H9 (cell line): ENCODE measurements at regions not wholly inside any gene's neighbourhood (a gene's known extent, or its start where the extent isn't known, plus 50 kb on each side); places are given as distances from the start of the nearest gene placed in this dataset.

Experiments
- DNase-seq: peaks from one replicate; pipeline ENCODE4 v3.0.0-alpha.2; 2017
- H2AFZ ChIP-seq: one replicate; pipeline ENCODE4 v1.6.1; 2013; ENCODE audit warnings: mild to moderate bottlenecking, low read length, control low read depth, moderate library complexity
- H2AK5ac ChIP-seq: 2 replicates; pipeline ENCODE4 v1.6.1; 2013; ENCODE audit warnings: low read length, control low read depth, mixed read lengths; ENCODE audit not compliant: insufficient read length
- H2BK120ac ChIP-seq: one replicate; pipeline ENCODE4 v1.6.1; 2013; ENCODE audit warnings: low read depth, mild to moderate bottlenecking, low read length, control low read depth, inconsistent platforms; ENCODE audit not compliant: poor library complexity, severe bottlenecking
- H2BK12ac ChIP-seq: 2 replicates; pipeline ENCODE4 v1.6.1; 2013; ENCODE audit warnings: low read length, control low read depth, mixed read lengths, low read depth; ENCODE audit not compliant: insufficient read length
- H2BK15ac ChIP-seq: 2 replicates; pipeline ENCODE4 v1.6.1; 2013; ENCODE audit warnings: low read depth, low read length, control low read depth
- H2BK20ac ChIP-seq: one replicate; pipeline ENCODE4 v1.6.1; 2013; ENCODE audit warnings: low read depth, mild to moderate bottlenecking, low read length, control low read depth, inconsistent platforms; ENCODE audit not compliant: poor library complexity, severe bottlenecking
- H2BK5ac ChIP-seq: 2 replicates; pipeline ENCODE4 v1.6.1; 2013; ENCODE audit warnings: low read length, control low read depth, mixed read lengths; ENCODE audit not compliant: insufficient read length
- H3K14ac ChIP-seq: 2 replicates; pipeline ENCODE4 v1.6.1; 2013; ENCODE audit warnings: low read length, control low read depth; ENCODE audit not compliant: insufficient read depth
- H3K18ac ChIP-seq: 2 replicates; pipeline ENCODE4 v1.6.1; 2013; ENCODE audit warnings: low read depth, mild to moderate bottlenecking, mixed read lengths, low read length, control low read depth; ENCODE audit not compliant: insufficient read length
- H3K23ac ChIP-seq: 2 replicates; pipeline ENCODE4 v1.6.1; 2013; ENCODE audit warnings: low read length, control low read depth, mixed read lengths, low read depth; ENCODE audit not compliant: insufficient read length
- H3K23me2 ChIP-seq: 2 replicates; pipeline ENCODE4 v1.6.1; 2013; ENCODE audit warnings: low read depth, mild to moderate bottlenecking, mixed read lengths, low read length, control low read depth; ENCODE audit not compliant: insufficient read length, poor library complexity, severe bottlenecking
- H3K27ac ChIP-seq: 2 replicates; pipeline ENCODE4 v1.5.1; 2013; ENCODE audit warnings: low read length, control low read depth, mixed read lengths, low read depth; ENCODE audit not compliant: insufficient read length
- H3K27me3 ChIP-seq: 2 replicates; pipeline ENCODE4 v1.6.1; 2013; ENCODE audit warnings: low read length, control low read depth, inconsistent platforms; ENCODE audit not compliant: insufficient read depth
- H3K4ac ChIP-seq: 2 replicates; pipeline ENCODE4 v1.6.1; 2013; ENCODE audit warnings: low read depth, mild to moderate bottlenecking, control low read depth, inconsistent platforms, low read length, moderate library complexity
- H3K4me1 ChIP-seq: 2 replicates; pipeline ENCODE4 v1.6.1; 2013; ENCODE audit warnings: low read length, control low read depth, inconsistent platforms; ENCODE audit not compliant: insufficient read depth
- H3K4me2 ChIP-seq: 2 replicates; pipeline ENCODE4 v1.6.1; 2013; ENCODE audit warnings: low read length, control low read depth, mixed read lengths; ENCODE audit not compliant: insufficient read length, insufficient read depth
- H3K56ac ChIP-seq: 2 replicates; pipeline ENCODE4 v1.6.1; 2013; ENCODE audit warnings: low read depth, mild to moderate bottlenecking, mixed read lengths, low read length, control low read depth; ENCODE audit not compliant: insufficient read length
- H3K79me1 ChIP-seq: 2 replicates; pipeline ENCODE4 v1.6.1; 2013; ENCODE audit warnings: low read depth, mild to moderate bottlenecking, moderate library complexity, low read length, control low read depth, inconsistent platforms; ENCODE audit not compliant: insufficient read depth, poor library complexity, severe bottlenecking
- H3K79me2 ChIP-seq: 2 replicates; pipeline ENCODE4 v1.6.1; 2013; ENCODE audit warnings: low read length, control low read depth, inconsistent platforms; ENCODE audit not compliant: insufficient read depth
- H3K9ac ChIP-seq: 2 replicates; pipeline ENCODE4 v1.6.1; 2013; ENCODE audit warnings: low read length, control low read depth, mixed read lengths; ENCODE audit not compliant: insufficient read length; ENCODE audit errors: extremely low read depth
- H3K9me3 ChIP-seq: one replicate; pipeline ENCODE4 v1.6.1; 2013; ENCODE audit warnings: low read depth, low read length, inconsistent platforms; ENCODE audit not compliant: control insufficient read depth
- H3T11ph ChIP-seq: one replicate; pipeline ENCODE4 v1.6.1; 2013; ENCODE audit warnings: mild to moderate bottlenecking, low read length, control low read depth, inconsistent platforms
- H4K20me1 ChIP-seq: one replicate; pipeline ENCODE4 v1.6.1; 2013; ENCODE audit not compliant: control insufficient read depth, insufficient read length, insufficient read depth
- H4K5ac ChIP-seq: 2 replicates; pipeline ENCODE4 v1.6.1; 2013; ENCODE audit warnings: low read depth, mild to moderate bottlenecking, mixed read lengths, low read length, control low read depth; ENCODE audit not compliant: insufficient read length
- H4K8ac ChIP-seq: replicated peaks from 2 replicates; pipeline ENCODE4 v1.6.1; 2013; ENCODE audit warnings: low read length, control low read depth, mixed read lengths, low read depth; ENCODE audit not compliant: insufficient read length
- H4K91ac ChIP-seq: 2 replicates; pipeline ENCODE4 v1.6.1; 2013; ENCODE audit warnings: low read depth, mild to moderate bottlenecking, moderate library complexity, mixed read lengths, low read length, control low read depth; ENCODE audit not compliant: insufficient read length
- H3K27ac Mint-ChIP-seq, 3 experiments: 2 replicates in 2 of 3; 3 replicates in 1 of 3; pipeline ENCODE4 v1.8.0; 2020 to 2021; ENCODE audit warnings: mixed read lengths in 3 of 3, mild to moderate bottlenecking in 1 of 3, moderate library complexity in 1 of 3
- H3K27me3 Mint-ChIP-seq: 2 replicates; pipeline ENCODE4 v1.8.0; 2021; ENCODE audit warnings: low read depth, mild to moderate bottlenecking, moderate library complexity, mixed read lengths
- H3K36me3 Mint-ChIP-seq, 3 experiments: 2 replicates in 2 of 3; 3 replicates in 1 of 3; pipeline ENCODE4 v1.8.0; 2020 to 2021; ENCODE audit warnings: low read depth in 3 of 3, mixed read lengths in 3 of 3; ENCODE audit not compliant: insufficient read depth in 1 of 3
- H3K4me1 Mint-ChIP-seq, 2 experiments: 2 replicates each; pipeline ENCODE4 v1.8.0; 2020; ENCODE audit warnings: mixed read lengths in 2 of 2
- H3K4me3 Mint-ChIP-seq, 2 experiments: 2 replicates in 1 of 2; 3 replicates in 1 of 2; pipeline ENCODE4 v1.8.0; 2020 to 2021; ENCODE audit warnings: mild to moderate bottlenecking in 2 of 2, mixed read lengths in 2 of 2, moderate library complexity in 1 of 2
- H3K9me3 Mint-ChIP-seq, 2 experiments: 2 replicates in 1 of 2; 3 replicates in 1 of 2; pipeline ENCODE4 v1.8.0; 2020; ENCODE audit warnings: mild to moderate bottlenecking in 2 of 2, mixed read lengths in 2 of 2, moderate library complexity in 1 of 2
- WGBS: extraction: QIAGEN DNeasy Blood & Tissue Kit; methylation state at CpG from one replicate; pipeline ENCODE4 v1.1.7; 2013; ENCODE audit warnings: missing lambda C conversion rate, low lambda C conversion rate, mixed read lengths; ENCODE audit not compliant: insufficient read length; ENCODE audit errors: extremely low coverage; 5-methylcytosine and 5-hydroxymethylcytosine counted together
- TF ChIP-seq, protein P1 (sequence below): fragments of 200-600 bp; sonication (generic); conservative IDR thresholded peaks from 3 replicates; pipeline ENCODE4 v1.8.0; 2021; ENCODE audit warnings: antibody characterized with exemption, mild to moderate bottlenecking

- Mint-ChIP-seq H3K4me1 (peaks cover 11 to 30% of the 10 kb centered on the region in 2 experiments), H3K9me3 (no peaks in the 10 kb centered on the region), H3K36me3 (no peaks in the 10 kb centered on the region), H3K27me3 (peaks cover 17% of the 10 kb centered on the region), H3K4me3 (no peak overlapping the region), H3K27ac (no peak overlapping the region; a peak in 1 of 7 replicates)
- H3K9me3 ChIP-seq: no peaks in the 10 kb centered on the region
- no peak overlapping the region for H3K27ac ChIP-seq
- H3K4ac ChIP-seq: no peak overlapping the region
- no peak overlapping the region for H3K18ac ChIP-seq
- no peak overlapping the region for H2BK15ac ChIP-seq
- no peak overlapping the region for H3K14ac ChIP-seq
- no peaks in the 10 kb centered on the region for H3K4me1 ChIP-seq
- H4K91ac ChIP-seq: no peak overlapping the region
- H4K20me1 ChIP-seq: no peaks in the 10 kb centered on the region
- H3K23me2 ChIP-seq: peaks cover 3% of the 10 kb centered on the region
- no peak overlapping the region for H2BK5ac ChIP-seq
- no peak overlapping the region for H2AFZ ChIP-seq
- no peaks in the 10 kb centered on the region; the same call in 1 of the 2 replicates for H3K27me3 ChIP-seq
- WGBS: no CpG with 5 or more reads among the region's 5 CpGs
- H2BK120ac ChIP-seq: no peak overlapping the region
- H2BK12ac ChIP-seq: no peak overlapping the region
- no peak overlapping the region for H3T11ph ChIP-seq
- no peak overlapping the region for H2AK5ac ChIP-seq
- no peaks in the 10 kb centered on the region for H3K79me2 ChIP-seq
- H4K5ac ChIP-seq: no peak overlapping the region
- H3K4me2 ChIP-seq: no peak overlapping the region
- H2BK20ac ChIP-seq: no peak overlapping the region
- no peaks in the 10 kb centered on the region for H3K79me1 ChIP-seq
- H3K23ac ChIP-seq: no peak overlapping the region
- H3K56ac ChIP-seq: no peak overlapping the region
- DNase-seq: no peak
- H4K8ac ChIP-seq: no peak overlapping the region
- TF ChIP-seq, protein P1, sequence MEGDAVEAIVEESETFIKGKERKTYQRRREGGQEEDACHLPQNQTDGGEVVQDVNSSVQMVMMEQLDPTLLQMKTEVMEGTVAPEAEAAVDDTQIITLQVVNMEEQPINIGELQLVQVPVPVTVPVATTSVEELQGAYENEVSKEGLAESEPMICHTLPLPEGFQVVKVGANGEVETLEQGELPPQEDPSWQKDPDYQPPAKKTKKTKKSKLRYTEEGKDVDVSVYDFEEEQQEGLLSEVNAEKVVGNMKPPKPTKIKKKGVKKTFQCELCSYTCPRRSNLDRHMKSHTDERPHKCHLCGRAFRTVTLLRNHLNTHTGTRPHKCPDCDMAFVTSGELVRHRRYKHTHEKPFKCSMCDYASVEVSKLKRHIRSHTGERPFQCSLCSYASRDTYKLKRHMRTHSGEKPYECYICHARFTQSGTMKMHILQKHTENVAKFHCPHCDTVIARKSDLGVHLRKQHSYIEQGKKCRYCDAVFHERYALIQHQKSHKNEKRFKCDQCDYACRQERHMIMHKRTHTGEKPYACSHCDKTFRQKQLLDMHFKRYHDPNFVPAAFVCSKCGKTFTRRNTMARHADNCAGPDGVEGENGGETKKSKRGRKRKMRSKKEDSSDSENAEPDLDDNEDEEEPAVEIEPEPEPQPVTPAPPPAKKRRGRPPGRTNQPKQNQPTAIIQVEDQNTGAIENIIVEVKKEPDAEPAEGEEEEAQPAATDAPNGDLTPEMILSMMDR: no peak
- H3K9ac ChIP-seq: no peak overlapping the region
These were observed 51.0 kb upstream of the CDKN2AIP start for GRCh38 chr4:183393446-183393845.
